GM21717 (cell line): ENCODE measurements at regions not wholly inside any gene's neighbourhood (a gene's known extent, or its start where the extent isn't known, plus 50 kb on each side); places are given as distances from the start of the nearest gene placed in this dataset.

Experiments used
- ATAC-seq: cut with Tn5 transposase; IDR thresholded peaks from one replicate; pipeline ENCODE4 v1.9.1; 2021; ENCODE audit warnings: mild to moderate bottlenecking, moderate library complexity; ENCODE audit not compliant: unreplicated experiment

DNA sequence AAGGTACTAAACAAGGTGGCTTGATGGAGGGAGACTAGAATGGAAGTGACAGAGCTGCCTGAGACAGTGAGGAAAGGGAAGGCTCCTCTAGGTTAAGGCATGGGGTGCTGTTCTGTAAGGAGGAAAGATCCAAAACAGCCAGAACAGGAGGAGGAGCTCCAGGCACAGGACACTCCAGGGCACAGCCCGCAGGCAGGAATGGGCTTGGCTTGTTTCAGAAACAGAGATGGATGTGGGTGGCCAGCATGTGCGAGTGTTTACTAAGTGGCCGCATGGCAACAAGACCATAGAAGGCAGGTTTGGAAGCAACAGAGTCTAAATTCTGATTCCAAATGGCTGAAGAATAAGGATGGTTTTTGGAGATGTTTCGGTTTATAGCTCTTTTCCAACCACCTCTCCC, 889.1 kb downstream of the AACS start:
- no peak for ATAC-seq

DNA sequence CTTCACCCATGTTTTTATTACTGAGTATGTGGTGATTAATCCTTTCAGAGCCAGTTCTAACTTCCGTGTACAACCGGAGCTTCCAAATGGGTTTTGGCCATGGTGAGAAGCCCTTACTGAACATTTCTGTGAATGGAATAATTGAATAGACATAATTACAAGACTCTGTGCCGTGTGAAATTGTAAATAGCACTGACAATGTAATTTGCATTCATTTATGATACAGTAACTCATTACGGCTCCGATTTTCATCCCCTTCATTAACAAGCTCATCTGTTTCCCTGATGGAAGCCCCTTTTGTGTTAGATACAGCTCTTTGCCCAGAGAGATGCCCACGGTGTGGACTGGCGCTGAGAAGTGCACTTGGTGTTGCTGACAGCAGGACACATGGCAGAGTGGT, 891.0 kb downstream of the AACS start:
- no peak for ATAC-seq

DNA sequence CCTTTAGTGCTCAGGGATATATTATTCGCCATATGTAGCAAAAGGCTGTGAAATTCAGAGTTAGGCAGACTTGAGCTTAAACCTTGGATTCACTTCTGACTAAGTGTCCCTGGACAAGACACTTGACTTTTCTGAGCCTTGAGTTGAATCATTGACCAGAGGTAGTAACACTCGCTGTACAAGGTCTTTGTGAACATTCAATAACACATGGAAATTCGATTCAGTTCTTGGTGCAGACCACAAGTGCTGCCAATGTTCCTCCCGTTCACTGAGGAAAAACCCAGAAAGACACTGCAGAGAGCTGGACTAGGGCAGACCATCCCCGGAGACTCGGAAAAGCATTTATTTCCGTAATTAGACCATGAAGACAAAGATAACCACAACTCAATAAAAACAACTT, 901.4 kb downstream of the AACS start:
- no peak for ATAC-seq

DNA sequence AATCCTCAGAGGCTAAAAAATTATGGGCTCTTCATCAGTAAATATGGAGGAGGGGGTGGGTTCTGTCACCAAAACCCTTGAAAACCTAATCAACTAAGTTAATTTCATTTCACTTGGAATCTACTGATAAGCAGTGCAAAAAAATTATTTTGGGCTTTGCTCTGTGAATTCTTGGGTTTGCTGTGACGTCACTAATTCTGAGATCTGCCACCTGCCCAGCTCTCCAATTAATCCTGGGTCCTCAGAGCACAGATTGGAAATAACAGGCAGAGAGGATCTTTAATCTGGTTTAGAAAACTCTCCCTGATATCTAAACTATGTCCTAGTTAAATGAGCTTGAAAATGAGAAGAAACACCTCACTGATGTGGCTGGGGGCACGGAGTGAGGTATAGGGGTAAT, 903.2 kb downstream of the AACS start:
- ATAC-seq = no peak

DNA sequence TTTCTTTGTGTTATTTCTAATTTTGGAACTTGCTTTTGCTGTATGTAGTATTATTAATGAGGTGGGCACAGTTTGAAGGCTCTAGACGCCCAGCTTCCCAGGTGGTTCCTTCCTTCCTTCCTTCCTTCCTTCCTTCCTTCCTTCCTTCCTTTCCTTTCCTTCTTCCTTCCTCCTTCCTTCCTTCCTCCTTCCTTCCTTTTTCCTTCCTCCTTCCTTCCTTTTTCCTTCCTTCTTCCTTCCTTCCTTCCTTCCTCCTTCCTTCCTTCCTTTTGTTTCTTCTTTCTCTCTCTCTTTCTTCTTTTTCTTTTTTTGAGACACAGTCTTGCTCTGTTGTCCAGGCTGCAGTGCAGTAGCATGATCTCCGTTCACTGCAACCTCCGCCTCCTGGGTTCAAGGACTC, 906.7 kb downstream of the AACS start:
- no peak for ATAC-seq

DNA sequence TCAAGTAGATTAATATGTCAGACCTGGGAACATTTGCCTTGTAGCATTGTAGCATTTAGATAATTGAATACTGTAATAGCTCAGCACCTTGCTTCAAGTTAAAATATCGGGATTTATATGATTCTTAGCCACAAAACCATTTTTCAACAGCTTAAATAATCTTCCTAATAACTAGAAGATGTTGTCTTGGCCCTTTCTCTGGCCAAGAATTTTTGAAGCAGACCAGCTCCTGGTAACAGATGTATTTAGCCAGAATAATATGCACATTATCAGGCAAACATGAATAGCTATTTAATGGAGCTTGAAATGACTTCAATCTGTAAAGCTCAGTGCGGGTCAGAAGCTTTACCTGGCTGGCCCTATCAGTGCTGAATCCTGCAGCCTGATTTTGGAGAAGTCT, 913.1 kb downstream of the AACS start:
- ATAC-seq = no peak

DNA sequence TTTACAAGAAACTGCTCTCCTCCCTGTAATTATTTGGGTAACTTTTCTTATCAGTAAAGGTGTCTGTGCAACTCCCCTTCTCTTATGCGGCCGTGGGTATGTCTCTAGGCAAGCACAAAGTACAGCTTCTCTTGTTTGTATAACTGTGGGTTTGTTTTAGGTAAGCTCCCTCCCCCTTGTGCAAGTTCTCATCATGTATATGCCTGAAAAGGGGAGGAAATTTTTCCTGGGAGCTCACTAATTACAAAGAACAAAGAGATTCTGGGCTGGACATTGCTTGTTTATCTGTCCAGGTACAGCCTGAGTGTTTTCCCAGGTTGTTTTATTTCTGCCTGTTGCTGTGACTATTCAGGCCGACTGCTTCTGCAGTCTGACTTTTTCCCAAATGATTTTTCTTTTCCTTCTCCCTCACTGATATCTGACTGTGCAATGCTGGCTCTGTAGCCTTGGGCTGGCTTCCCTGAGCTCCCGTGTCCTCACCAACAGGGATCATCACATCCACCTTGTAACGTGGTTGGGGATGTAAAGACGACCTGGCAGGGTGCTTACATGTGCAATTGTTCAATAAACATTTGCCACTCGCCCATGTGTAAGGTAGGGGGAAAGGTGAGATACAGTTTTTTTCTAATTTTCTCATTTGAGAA, 916.5 kb downstream of the AACS start:
- no peak for ATAC-seq

DNA sequence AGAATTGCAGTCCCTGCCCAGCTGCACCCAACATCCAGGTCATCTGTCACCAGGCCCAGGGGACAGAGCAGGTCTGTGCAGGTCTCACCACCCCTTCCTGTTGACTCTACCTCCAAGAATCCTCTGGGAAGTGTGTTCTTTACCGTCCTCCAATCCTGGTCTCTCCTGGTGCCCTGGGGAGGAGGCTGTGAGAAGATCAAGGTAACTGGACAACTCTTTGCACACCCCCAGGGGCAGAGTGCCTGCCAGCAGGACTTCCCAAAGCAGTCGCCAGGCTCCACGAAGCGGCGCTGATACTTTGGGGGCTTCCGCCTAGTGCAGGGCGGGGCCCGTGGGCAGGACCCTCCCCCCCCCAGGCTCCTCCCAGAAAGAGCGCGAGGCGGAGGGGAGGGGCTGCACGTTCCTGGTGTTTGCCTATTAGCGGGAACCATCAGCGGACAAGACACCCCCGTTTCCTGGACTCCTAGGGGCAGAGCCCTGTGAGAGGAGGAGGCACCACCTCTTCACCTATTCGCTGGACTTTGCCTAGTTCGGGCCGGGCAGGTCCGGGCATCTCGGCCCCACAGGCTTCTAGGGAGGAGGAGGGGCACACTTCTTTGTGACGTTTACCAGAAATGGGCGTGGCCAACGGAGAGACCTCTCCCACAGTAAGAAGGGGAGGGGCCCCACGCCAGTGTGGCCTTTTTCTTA, 918.0 kb downstream of the AACS start:
- ATAC-seq = no peak

DNA sequence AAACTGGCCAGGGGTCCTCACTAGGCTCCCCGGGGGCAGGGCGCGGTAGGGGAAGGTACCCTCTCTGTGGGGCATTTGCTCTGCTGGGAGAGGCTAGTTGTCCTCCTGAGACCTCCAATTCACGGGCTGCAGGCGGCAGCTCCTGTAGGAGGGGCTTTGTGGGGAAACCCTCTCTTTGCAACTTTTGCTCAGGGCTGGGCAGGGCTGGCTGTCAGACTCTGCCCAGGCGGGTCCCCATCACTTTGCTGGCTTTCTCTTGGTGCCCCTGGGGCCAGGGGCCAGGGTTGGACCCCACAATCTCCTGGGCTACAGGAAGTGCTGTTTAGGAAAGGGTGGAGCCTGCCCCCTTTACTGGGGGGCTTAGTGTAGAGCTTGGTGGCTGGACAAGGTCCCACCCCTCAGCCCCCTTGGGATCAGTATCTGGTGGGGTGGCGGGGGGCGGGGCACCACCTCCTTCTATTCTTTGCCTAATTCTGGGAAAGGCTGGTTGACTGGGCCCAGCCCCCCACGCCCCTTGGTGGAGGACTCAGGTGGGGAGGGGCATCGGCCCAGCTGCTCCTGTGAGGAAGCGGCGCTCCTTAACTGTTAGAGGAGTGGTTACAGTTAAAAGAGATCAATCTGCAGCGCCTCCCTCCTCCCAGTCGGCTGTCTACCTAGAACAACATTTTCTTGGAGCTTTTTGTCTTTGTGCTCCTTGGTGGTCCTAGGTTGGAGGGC, 918.7 kb downstream of the AACS start:
- no peak for ATAC-seq

DNA sequence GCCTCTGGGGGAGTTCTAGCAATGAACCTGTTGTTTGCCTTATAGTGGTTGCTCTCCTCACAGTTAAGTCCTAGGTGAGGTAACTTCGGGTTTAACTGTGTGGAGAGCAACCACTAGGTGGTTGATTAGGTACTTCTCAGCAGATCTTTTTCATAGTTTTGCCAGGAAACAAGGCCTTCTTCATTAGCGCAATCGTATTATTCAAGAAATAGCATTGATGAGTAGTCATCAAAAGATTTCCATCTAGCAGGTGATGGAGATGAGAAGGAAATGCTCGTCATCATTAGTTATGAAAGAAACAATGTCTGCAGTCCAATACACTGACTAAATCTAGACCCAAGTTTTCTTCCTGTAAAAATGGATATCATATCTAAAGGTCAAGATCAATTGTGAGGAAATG, 923.3 kb downstream of the AACS start:
- no peak for ATAC-seq

DNA sequence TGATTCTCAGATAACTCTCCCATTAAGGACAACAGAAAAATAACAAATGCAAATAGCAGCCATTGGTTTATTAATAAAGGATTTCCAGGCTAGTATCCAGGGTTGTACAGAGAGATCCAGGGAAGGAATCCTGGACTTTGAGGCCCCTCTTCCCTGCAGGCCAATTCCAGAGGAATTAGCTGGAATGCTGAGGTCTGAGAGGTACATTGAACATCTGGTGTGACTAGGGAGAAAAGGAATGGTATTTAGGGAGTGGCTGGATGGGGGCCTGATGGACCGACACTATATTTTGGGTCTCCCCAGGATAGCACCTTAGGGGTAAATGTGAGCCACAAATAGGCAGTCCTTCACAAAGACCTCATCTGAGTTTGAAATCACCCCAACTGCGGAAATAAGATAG, 924.5 kb downstream of the AACS start:
- ATAC-seq = no peak

DNA sequence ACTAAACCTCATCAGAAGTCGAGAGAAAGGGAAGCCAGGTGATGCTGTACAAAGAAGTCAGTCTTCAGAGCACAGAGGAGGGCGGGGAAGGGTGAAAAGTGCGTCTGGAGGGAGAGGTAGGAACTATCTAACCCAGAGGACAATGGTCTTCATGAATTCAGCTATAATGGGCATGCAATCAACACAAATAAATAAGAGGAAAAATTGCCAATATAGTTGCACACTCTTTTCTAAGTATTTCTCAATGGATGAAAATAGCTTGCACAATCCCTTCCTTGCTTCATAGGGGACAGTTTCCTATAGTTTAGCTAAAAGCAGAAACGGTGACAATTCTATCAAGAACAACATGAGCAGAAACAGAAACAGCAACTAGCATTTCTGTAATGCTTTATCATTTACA, 931.2 kb downstream of the AACS start:
- no peak for ATAC-seq

DNA sequence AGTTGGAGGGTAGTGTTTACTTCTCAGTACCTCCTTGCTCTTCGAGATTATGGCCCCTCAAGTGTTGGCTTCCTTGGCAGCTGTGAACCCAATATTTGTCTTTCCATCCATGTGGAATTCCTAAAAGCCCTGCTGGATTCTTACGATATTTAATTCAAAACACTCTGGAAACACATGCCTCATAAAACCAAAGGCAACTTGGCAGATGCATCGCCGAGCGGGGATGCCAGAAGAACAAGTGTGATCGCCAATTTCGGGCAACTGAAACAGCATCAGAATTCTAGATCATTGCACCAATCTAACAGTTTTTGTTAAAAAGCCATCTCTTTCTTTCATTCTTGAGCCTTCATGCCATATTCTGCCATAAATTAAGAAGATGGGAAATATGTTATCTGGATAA, 934.4 kb downstream of the AACS start:
- ATAC-seq = no peak

DNA sequence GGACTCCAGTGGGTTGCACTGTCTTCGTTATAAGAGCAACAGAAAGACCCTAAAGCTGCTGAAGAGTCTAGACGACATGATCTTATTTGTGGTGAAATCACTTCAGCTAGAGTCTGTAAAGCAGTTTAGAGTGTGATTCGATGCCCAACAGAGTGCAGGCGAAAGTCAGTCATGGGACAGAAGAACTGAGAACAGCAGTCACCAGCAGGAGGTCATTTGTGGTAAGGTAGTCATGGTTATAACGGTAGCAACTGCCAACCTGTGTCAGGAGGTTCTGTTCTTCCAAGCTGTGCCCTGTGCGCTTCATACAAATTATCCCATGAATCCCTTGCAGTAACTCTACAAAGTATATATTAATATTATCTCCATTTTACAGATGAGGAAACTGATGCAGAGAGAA, 954.1 kb downstream of the AACS start:
- ATAC-seq = no peak

DNA sequence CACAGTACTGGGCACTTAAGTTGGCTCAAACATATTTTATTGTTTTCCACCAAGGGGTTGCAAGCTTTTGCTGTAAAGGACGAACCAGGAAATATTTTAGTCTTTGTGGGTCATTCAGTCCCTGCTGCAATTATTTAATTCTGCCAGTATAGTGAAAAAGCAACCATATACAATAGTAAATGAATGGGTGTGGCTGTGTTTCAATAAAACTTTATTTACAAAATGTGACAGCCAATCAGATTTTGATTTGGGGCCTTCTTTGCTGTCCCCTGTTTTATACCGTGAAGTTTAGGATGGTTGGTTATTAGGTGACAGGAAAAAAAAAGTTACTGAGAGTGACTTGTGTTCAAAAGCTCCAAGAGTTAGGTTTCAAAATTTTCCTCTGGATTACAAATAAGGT, 956.4 kb downstream of the AACS start:
- no peak for ATAC-seq

DNA sequence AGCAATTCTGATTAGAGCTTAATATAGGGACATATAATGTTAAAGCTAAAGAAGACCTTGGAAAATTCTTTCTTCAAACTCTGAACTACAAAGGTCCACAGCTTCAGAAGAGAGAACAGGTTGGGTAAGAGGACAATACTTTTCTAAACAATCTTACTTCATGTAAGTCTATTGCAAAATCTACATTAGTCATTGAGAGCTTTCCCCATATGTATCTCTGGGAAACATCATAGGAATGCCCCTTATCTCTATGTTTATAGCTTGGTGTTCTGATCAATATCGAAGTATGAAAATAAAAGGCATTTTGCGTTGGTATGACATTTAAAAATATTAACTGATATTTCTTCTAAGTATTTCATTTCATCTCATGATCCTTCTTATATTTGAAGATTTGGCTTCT, 962.6 kb downstream of the AACS start:
- no peak for ATAC-seq

DNA sequence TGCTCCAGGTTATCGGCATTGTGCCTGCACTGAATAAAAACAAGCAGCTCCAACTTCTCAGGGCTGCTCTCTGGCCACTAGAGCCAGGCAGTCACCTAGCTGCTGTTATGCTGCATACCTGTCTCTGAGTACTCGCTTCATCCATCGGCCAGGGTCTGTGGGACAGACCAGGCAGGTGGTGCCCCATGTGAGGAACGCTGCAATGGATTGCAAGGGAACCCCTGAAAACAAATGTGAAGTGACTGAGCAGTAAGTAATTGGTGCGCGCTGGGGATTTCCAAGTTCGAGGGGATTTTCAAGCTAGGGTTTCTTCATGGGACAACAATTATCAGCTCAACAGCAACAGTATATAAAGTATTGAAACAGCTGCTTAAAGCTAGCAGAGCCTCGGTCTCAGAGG, 965.3 kb downstream of the AACS start:
- ATAC-seq = no peak

DNA sequence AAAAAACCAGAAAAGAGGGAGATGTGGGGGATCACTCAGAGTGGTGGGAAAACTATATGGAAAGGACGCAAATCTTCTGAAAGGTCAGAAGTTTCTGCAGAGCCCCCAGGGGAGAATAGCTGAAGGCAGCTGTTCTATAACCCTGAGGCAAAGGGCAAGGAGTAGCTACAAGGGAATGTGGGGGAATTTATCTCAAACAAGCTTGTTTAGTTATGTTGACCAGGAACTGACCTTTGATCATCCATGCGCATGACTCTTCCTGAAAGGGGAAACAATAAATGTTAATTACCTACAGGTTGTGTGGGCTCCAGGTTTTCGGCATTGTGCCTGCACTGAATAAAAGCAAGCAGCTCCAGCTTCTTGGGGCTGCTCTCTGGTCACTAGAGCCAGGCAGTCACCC, 968.5 kb downstream of the AACS start:
- ATAC-seq = no peak

DNA sequence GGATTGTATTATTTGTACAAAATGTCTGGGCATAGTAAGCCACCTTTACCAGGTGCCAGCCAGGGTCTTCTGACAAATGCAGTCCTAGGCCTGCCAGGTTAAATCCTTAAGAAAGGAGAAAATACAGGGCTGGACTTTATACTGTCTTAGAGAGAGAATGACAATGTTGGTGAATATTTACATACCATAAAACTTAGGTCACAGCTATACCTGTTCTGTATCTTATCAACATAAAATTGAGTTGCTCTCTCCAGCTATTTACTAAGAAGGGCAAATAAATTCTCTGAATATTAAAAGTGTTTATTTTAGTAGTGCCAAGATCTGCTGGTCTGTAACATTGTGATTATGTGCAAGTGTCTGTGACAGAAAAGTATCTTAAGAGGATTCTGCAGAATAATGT, 971.1 kb downstream of the AACS start:
- no peak for ATAC-seq

DNA sequence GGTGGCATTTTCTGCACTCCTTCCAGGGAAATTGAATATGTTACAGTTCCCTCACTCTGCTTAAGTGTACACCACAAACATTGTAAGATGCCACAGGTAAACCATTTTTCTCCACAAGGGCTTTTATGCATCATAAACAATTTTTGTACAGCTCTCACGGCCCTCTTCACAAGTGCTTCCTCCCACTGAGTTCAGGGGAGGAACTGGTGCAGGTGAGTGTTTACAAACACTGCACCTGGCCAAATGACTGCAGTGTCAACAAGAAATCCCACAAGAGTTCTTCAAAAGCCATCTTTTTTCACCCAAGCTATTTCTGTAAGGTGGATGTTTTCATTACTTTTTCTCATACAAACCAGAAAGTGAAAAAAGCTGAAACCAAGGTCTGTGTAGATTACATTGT, 973.2 kb downstream of the AACS start:
- ATAC-seq = no peak

DNA sequence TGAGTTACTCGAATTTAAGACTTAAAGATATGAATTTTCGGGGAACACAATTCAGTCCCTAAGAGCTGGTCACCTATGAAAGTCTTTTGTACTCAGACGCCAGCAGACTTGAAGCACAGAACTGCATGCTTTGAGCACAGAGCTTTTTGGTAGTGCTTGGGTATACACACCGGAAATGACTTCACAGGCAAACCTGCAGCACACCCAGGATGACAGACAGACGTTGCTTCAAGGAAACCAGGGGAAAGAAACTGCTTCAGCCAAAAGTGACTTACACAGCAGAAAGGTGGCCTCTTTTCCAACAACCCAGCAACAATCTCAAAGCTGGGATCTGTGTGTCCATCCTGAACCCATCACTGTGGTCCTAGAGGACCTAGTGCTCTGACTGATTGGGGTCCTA, 975.1 kb downstream of the AACS start:
- ATAC-seq = no peak

DNA sequence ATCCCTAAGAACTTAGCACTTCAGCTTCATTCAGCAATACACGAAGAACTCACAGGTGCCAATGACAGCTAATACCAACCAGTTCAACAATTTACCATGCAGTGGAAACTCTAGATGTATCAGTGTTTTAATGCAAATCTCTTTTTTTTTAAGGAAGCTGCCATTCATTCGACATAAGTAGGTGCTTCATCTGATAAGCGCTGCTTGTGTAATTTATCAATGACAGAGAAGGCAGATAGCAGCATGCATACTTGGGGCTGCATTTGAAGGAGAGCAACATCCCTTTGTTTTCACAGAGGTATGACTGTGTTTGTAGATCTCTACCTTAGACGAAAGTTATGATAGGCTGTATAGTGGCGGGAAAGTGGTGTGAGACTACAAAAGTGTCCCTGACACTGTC, 977.1 kb downstream of the AACS start:
- no peak for ATAC-seq
